ENCODE measurements at regions not wholly inside any gene's neighbourhood (a gene's known extent, or its start where the extent isn't known, plus 50 kb on each side); places are given as distances from the start of the nearest gene placed in this dataset.

DNA sequence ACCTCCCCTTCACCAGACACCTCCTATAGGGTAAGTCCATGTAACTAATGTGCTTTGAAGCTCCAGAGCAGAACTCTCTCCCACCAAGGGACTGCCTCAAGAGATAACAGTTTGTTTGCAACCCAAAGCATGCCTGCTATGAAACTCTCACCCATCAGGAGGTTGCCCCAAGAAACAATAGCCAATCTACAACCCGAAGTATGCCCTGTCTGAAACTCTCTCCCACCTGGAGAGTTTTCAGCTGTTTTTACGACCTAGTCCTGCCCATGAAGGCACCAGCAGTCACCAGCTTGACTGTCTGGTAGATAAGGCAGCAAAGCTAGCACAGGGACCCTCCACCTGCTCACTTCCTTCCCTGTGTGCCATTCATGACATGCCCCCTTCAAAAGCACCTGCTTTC, 533.9 kb upstream of the CRIM1 start:
- no peak for TF ChIP-seq MEF2A (IDR thresholded peaks at IDR 0.05; ENCODE audit: borderline replicate concordance, low read depth)
- no peak for TF ChIP-seq MAX (IDR thresholded peaks at IDR 0.05; ENCODE audit: low read depth)
- no peak for TF ChIP-seq NFIC (IDR thresholded peaks at IDR 0.05; ENCODE audit: borderline replicate concordance)
- no peak for TF ChIP-seq POLR2AphosphoS5 (IDR thresholded peaks at IDR 0.05; ENCODE audit: low read depth, low read length)
- TF ChIP-seq RCOR1 (IDR thresholded peaks at IDR 0.05; ENCODE audit: low read length), result no peak
- no peak for TF ChIP-seq EP300 (IDR thresholded peaks at IDR 0.05; ENCODE audit: borderline replicate concordance in 1 of 2, low read depth in 1 of 2, low read length in 1 of 2)
- no peak for TF ChIP-seq JUND (IDR thresholded peaks at IDR 0.05)
- no peak for TF ChIP-seq PBX3 (IDR thresholded peaks at IDR 0.05)
- no peak for TF ChIP-seq RXRA (IDR thresholded peaks at IDR 0.05; ENCODE audit: borderline replicate concordance, low read depth)
- no peak for TF ChIP-seq GATA2 (CRISPR knock-in tag; IDR thresholded peaks at IDR 0.05)
- no peak for TF ChIP-seq GABPA (IDR thresholded peaks at IDR 0.05; ENCODE audit: low read depth)
- Histone ChIP-seq H3K9ac (no peak overlapping the region), H3K79me2 (ENCODE audit: insufficient read depth) (no peaks in the 10 kb centered on the region), H3K27ac (ENCODE audit: low read depth in 2 of 2, low read length in 1 of 2) (no peak overlapping the region), H3K4me3 (ENCODE audit: low read depth in 2 of 2, low read length in 1 of 2) (no peak overlapping the region), H3K4me1 (ENCODE audit: control insufficient read depth in 1 of 2, insufficient read depth in 2 of 2, low read depth in 1 of 2, low read length in 1 of 2) (no peaks in the 10 kb centered on the region), H3K9me3 (no peaks in the 10 kb centered on the region), H3K9me2 (0 out of 2 replicates have a peak, but pooled peaks cover 3% of the 10 kb centered on the region), H3K36me3 (replicated peaks in 1 of 2; ENCODE audit: control insufficient read depth in 1 of 2, insufficient read depth in 2 of 2, low read length in 1 of 2) (no peaks in the 10 kb centered on the region), H4K20me1 (ENCODE audit: insufficient read depth) (no peaks in the 10 kb centered on the region), H3K27me3 (ENCODE audit: insufficient read depth) (peaks cover 10% of the 10 kb centered on the region; the same call in 1 of the 2 replicates), H3K4me2 (no peak overlapping the region), H2AFZ (ENCODE audit: low read depth) (no peak overlapping the region), H3F3A (replicated peaks; ENCODE audit: insufficient read depth) (no peaks in the 10 kb centered on the region)
- DNase-seq, result no peak
- ChIA-PET CTCF (no interaction called here), POLR2A (no interaction called here)
- 0% methylated on average over 2 of the region's 2 CpGs for WGBS (ENCODE audit: low lambda C conversion rate)

DNA sequence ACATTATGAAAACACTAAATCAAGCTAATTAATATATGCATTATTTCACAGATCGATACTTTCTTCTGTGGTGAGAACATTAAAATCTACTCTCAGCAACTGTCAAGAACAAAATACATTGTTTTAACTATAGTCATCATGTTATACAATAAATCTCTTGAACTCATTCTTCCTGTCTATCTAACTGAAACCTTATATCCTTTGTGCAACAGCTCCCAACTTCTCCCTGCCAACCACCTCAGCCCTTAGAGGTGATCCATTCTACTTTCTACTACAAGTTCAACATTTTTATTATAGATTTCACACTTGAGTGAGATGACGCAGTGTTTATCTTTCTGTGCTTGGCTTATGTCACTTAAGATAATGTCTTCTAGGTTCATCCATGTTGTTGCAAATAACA, 535.2 kb upstream of the CRIM1 start:
- Histone ChIP-seq H3K27me3 (ENCODE audit: insufficient read depth) (peaks cover 10% of the 10 kb centered on the region; the same call in 1 of the 2 replicates), H2AFZ (ENCODE audit: low read depth) (no peak overlapping the region), H3K79me2 (ENCODE audit: insufficient read depth) (no peaks in the 10 kb centered on the region), H3K36me3 (replicated peaks in 1 of 2; ENCODE audit: control insufficient read depth in 1 of 2, insufficient read depth in 2 of 2, low read length in 1 of 2) (no peaks in the 10 kb centered on the region), H3F3A (replicated peaks; ENCODE audit: insufficient read depth) (no peaks in the 10 kb centered on the region), H3K9me2 (0 out of 2 replicates have a peak, but pooled peaks cover 3% of the 10 kb centered on the region), H3K4me3 (ENCODE audit: low read depth in 2 of 2, low read length in 1 of 2) (no peak overlapping the region), H3K9ac (no peak overlapping the region), H4K20me1 (ENCODE audit: insufficient read depth) (no peaks in the 10 kb centered on the region), H3K4me1 (ENCODE audit: control insufficient read depth in 1 of 2, insufficient read depth in 2 of 2, low read depth in 1 of 2, low read length in 1 of 2) (no peaks in the 10 kb centered on the region), H3K27ac (ENCODE audit: low read depth in 2 of 2, low read length in 1 of 2) (no peak overlapping the region), H3K9me3 (no peaks in the 10 kb centered on the region), H3K4me2 (no peak overlapping the region)
- ChIA-PET POLR2A (no interaction called here), CTCF (interaction anchor here (0.5 kb wide), 1 partner anchor 581 kb away, joined by 3 read pairs; no protein-coding TSS in a partner anchor)
- 22% methylated on average over 2 of the region's 2 CpGs for WGBS (ENCODE audit: low lambda C conversion rate)
- no peak for DNase-seq
- no peak for TF ChIP-seq NFIC (IDR thresholded peaks at IDR 0.05; ENCODE audit: borderline replicate concordance)
- TF ChIP-seq TCF12 (IDR thresholded peaks at IDR 0.05), result no peak
- TF ChIP-seq TAF1 (IDR thresholded peaks at IDR 0.05; ENCODE audit: borderline replicate concordance, low read depth, low read length), result no peak
- no peak for TF ChIP-seq MXI1 (IDR thresholded peaks at IDR 0.05; ENCODE audit: low read depth, low read length)
- no peak for TF ChIP-seq ELF1 (IDR thresholded peaks at IDR 0.05)
- TF ChIP-seq, protein P1, sequence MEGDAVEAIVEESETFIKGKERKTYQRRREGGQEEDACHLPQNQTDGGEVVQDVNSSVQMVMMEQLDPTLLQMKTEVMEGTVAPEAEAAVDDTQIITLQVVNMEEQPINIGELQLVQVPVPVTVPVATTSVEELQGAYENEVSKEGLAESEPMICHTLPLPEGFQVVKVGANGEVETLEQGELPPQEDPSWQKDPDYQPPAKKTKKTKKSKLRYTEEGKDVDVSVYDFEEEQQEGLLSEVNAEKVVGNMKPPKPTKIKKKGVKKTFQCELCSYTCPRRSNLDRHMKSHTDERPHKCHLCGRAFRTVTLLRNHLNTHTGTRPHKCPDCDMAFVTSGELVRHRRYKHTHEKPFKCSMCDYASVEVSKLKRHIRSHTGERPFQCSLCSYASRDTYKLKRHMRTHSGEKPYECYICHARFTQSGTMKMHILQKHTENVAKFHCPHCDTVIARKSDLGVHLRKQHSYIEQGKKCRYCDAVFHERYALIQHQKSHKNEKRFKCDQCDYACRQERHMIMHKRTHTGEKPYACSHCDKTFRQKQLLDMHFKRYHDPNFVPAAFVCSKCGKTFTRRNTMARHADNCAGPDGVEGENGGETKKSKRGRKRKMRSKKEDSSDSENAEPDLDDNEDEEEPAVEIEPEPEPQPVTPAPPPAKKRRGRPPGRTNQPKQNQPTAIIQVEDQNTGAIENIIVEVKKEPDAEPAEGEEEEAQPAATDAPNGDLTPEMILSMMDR (IDR thresholded peaks at IDR 0.05), result no peak
- no peak for TF ChIP-seq EZH2phosphoT487 (IDR thresholded peaks at IDR 0.05; ENCODE audit: borderline replicate concordance, low read depth)
- TF ChIP-seq ZBTB33 (IDR thresholded peaks at IDR 0.05; ENCODE audit: borderline replicate concordance, low read depth), result no peak
- no peak for TF ChIP-seq NRF1 (IDR thresholded peaks at IDR 0.05; ENCODE audit: low read depth, low read length)
- TF ChIP-seq, protein P2, sequence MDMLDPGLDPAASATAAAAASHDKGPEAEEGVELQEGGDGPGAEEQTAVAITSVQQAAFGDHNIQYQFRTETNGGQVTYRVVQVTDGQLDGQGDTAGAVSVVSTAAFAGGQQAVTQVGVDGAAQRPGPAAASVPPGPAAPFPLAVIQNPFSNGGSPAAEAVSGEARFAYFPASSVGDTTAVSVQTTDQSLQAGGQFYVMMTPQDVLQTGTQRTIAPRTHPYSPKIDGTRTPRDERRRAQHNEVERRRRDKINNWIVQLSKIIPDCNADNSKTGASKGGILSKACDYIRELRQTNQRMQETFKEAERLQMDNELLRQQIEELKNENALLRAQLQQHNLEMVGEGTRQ (IDR thresholded peaks at IDR 0.05; ENCODE audit: borderline replicate concordance, low read depth, low read length), result no peak
- TF ChIP-seq RAD21 (IDR thresholded peaks at IDR 0.05; ENCODE audit: low read length), result no peak
- TF ChIP-seq MAX (IDR thresholded peaks at IDR 0.05; ENCODE audit: low read depth), result no peak
- TF ChIP-seq IRF3 (IDR thresholded peaks at IDR 0.05; ENCODE audit: low read depth, low read length), result no peak
- no peak for TF ChIP-seq GATA2 (CRISPR knock-in tag; IDR thresholded peaks at IDR 0.05)

All from SK-N-SH (cell line).